IPS DF 6.9 (cell line): ENCODE measurements at regions not wholly inside any gene's neighbourhood (a gene's known extent, or its start where the extent isn't known, plus 50 kb on each side); places are given as distances from the start of the nearest gene placed in this dataset.

Source experiments
- DNase-seq: peaks from one replicate; pipeline ENCODE4 v3.0.0-alpha.2; 2013; ENCODE audit warnings: low read depth, low spot score
- H3K27ac ChIP-seq: one replicate; pipeline ENCODE4 v1.5.1; 2013; ENCODE audit warnings: low read length, control low read depth
- H3K27me3 ChIP-seq: 2 replicates; pipeline ENCODE4 v1.6.1; 2013; ENCODE audit warnings: mild to moderate bottlenecking, low read length; ENCODE audit not compliant: control insufficient read depth, insufficient read depth
- H3K36me3 ChIP-seq: 2 replicates; pipeline ENCODE4 v1.6.1; 2013; ENCODE audit warnings: low read length; ENCODE audit not compliant: control insufficient read depth, insufficient read depth
- H3K4me1 ChIP-seq: 2 replicates; pipeline ENCODE4 v1.6.1; 2013; ENCODE audit warnings: low read length; ENCODE audit not compliant: control insufficient read depth, insufficient read depth
- H3K4me3 ChIP-seq: 2 replicates; pipeline ENCODE4 v1.5.1; 2013; ENCODE audit warnings: mild to moderate bottlenecking, low read length
- H3K9me3 ChIP-seq: 2 replicates; pipeline ENCODE4 v1.6.1; 2013; ENCODE audit warnings: low read length, inconsistent platforms; ENCODE audit not compliant: control insufficient read depth, insufficient read depth
- WGBS: extraction: QIAGEN DNeasy Blood & Tissue Kit; methylation state at CpG from one replicate; pipeline ENCODE4 v1.1.7; 2013; ENCODE audit warnings: mixed read lengths, missing lambda C conversion rate; ENCODE audit not compliant: insufficient read length, insufficient coverage; 5-methylcytosine and 5-hydroxymethylcytosine counted together

DNA sequence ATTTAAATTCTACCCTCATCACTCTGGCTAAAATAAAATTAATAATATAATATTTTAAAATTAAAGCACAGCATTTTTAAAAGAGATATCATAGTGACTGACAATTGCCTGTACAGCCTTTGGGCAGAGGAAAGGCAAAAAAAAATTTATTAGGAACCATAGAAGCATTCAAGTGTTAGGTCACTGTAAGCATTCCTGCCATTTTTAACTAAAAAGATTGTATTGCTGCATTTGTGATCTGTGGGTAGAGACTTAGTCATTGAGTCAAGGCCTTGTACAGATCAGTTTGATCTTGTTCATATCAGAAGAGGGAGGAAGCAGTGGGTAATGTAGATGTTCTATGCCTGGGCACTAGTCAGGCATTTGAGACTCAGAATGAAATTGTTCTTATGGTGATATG, 109.9 kb downstream of the LYPLAL1 start:
- no peak overlapping the region for H3K27ac ChIP-seq
- no peaks in the 10 kb centered on the region for H3K4me1 ChIP-seq
- H3K27me3 ChIP-seq, result no peaks in the 10 kb centered on the region
- no peak for DNase-seq
- no peaks in the 10 kb centered on the region for H3K36me3 ChIP-seq
- H3K4me3 ChIP-seq, result no peak overlapping the region
- no peaks in the 10 kb centered on the region for H3K9me3 ChIP-seq

DNA sequence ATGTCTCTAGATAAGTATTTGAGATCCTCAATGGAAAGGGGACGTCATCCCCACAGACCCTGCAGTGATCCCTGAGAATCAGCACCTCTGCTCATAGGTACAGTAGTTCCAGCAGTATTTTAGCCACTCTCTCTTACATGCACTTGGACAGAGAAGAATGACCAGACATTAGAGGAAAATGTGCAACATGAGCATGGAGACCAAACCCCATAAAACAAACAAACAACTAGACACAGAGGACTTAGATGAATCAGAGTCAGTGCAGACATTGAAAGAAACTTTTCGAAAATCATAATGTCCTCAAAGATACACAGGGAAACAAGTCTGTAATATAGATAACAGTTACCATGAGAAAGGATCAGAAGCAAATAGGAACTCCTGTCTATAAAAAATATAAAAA, 108.2 kb downstream of the LYPLAL1 start:
- no peaks in the 10 kb centered on the region for H3K27me3 ChIP-seq
- no peaks in the 10 kb centered on the region for H3K4me1 ChIP-seq
- no peaks in the 10 kb centered on the region for H3K36me3 ChIP-seq
- H3K27ac ChIP-seq, result no peak overlapping the region
- no peaks in the 10 kb centered on the region for H3K9me3 ChIP-seq
- no peak overlapping the region for H3K4me3 ChIP-seq
- no CpG with 5 or more reads among the region's 2 CpGs for whole genome bisulfite sequencing
- DNase-seq, result no peak

DNA sequence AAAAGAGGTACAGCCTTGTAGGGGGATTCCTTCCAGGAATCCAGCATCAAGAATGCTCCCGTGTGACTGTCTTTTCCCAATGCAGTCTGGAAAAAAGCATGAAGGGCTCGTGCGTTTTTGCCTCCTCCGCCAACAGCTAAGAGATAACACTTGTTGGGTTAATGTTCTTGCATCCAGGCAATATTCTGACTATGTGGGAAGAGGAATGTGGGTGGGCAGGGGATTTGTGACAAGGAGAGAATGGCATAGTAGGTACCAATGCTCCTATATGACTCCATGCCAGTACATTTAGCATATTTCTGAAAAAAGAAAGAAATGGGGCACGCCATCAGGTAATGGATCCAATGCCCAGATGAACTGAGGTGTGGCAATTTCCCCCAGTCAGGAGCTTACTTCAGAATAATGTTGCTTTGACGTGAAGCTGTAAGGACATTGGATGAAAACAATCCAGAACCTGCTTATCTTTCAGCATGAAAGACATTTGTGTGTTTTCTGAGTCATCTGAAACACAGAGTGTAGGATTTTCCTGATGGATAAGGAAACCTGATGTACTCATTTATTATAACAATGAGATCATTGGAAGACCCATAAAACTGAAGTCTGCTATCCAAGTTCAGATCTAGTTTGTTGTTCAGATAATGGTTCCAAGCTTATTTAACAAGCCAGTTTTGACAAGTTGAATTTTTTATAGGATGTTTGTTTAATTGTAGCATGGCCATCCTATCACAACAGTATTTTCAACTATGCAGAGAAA, 105.5 kb downstream of the LYPLAL1 start:
- no peak overlapping the region for H3K27ac ChIP-seq
- H3K9me3 ChIP-seq, result no peaks in the 10 kb centered on the region
- H3K4me3 ChIP-seq, result no peak overlapping the region
- DNase-seq, result no peak
- no peaks in the 10 kb centered on the region for H3K4me1 ChIP-seq
- WGBS, result no CpG with 5 or more reads among the region's 6 CpGs
- H3K36me3 ChIP-seq, result no peaks in the 10 kb centered on the region
- H3K27me3 ChIP-seq, result no peaks in the 10 kb centered on the region

DNA sequence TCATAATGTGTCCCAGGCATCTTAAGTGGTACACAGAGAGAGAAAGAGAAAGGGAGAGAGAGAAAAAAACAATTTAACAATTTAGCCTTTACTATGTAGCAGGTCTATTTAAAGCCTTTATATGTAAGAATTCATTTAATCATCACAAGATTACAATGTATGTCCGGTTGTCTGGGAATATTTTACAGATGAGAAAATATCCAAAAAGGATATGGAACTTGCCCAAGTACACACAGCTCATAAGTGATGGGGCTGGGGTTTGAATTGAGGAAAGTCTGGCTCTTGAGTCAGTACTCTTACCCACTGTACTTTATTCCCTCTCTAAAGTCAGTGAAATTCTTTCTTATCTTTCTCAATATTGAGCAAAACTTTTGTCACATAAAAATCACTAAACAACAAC, 104.6 kb downstream of the LYPLAL1 start:
- Histone ChIP-seq H3K4me3 (no peak overlapping the region), H3K27me3 (no peaks in the 10 kb centered on the region), H3K36me3 (no peaks in the 10 kb centered on the region), H3K9me3 (no peaks in the 10 kb centered on the region), H3K27ac (no peak overlapping the region), H3K4me1 (no peaks in the 10 kb centered on the region)
- no peak for DNase-seq
- no CpG with 5 or more reads among the region's 1 CpG for WGBS

DNA sequence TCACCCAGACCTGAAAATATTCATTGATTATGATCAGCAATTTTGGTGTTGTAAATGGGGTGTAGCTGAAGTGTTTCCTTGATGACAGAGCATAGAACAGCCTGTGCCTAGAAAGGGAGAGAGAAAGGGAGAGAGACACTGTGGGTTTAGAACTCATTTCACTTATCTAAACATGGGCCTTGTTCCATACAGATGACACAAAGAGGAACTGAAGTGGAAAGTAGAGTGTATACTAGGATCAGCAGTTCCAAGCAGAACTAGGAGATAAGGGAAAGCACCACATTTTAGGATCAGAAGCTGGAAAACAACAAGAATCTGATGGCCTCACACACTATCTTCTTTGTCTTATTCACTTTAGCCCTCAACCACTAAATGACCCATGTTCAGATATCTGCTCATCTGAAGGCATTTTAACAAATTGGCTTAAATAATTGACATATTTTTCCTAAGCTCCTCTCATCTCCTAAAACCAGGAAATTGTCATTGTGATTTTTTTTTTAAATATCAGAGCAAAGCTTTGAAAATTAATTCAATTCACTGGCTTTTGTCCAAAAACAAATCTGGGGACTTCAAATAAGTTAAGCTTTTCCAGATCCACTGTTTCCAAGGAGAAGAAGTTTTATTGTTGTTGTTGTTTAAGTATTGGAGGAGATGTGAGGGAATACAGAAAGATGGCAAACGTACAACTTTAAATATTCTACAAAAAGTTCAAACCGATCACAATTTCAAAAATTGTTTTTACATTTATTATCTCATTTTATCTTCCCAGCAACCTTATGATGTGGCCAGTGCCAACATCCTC, 103.8 kb downstream of the LYPLAL1 start:
- DNase-seq, result no peak
- no peak overlapping the region for H3K27ac ChIP-seq
- H3K9me3 ChIP-seq, result no peaks in the 10 kb centered on the region
- H3K4me3 ChIP-seq, result no peak overlapping the region
- 100% methylated on average over 1 of the region's 2 CpGs for WGBS
- no peaks in the 10 kb centered on the region for H3K27me3 ChIP-seq
- no peaks in the 10 kb centered on the region for H3K36me3 ChIP-seq
- no peaks in the 10 kb centered on the region for H3K4me1 ChIP-seq

GRCh38 chr1:219276049-219276738, 102.5 kb downstream of the LYPLAL1 start:
- DNase-seq, result no peak
- H3K27ac ChIP-seq, result no peak overlapping the region
- H3K4me3 ChIP-seq, result no peak overlapping the region
- no peaks in the 10 kb centered on the region for H3K9me3 ChIP-seq
- H3K4me1 ChIP-seq, result no peaks in the 10 kb centered on the region
- no CpG with 5 or more reads among the region's 5 CpGs for WGBS
- H3K27me3 ChIP-seq, result no peaks in the 10 kb centered on the region
- H3K36me3 ChIP-seq, result no peaks in the 10 kb centered on the region

DNA sequence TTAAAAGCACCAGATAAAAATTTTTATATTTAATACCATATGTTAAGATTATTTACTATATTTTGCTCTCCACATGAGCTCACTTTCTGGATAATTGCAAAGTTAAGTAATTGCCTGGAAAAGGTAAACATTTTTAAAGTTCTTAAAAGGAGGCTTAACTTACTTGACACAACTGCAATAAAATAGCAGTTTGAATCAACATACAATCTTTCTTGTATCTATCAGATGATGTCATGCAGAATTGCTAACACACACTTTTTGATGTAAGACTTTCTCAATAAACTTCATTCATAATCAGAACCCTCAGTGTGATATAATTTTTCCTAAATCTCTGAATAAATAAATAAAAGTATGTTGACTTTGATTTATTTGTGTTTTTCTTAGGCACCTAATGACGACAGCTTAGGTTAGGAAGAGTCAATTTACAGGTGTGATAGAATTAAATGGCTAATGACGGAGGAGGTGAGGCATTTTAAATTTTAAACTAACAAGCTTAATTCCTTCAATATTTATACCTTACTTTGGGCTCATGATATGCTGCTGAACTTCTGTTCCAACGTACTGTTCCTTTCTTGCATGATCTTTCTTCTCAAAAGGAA, 99.5 kb downstream of the LYPLAL1 start:
- Histone ChIP-seq H3K4me1 (no peaks in the 10 kb centered on the region), H3K27ac (no peak overlapping the region), H3K27me3 (no peaks in the 10 kb centered on the region), H3K36me3 (no peaks in the 10 kb centered on the region), H3K9me3 (no peaks in the 10 kb centered on the region), H3K4me3 (no peak overlapping the region)
- WGBS, result no CpG with 5 or more reads among the region's 3 CpGs
- no peak for DNase-seq

DNA sequence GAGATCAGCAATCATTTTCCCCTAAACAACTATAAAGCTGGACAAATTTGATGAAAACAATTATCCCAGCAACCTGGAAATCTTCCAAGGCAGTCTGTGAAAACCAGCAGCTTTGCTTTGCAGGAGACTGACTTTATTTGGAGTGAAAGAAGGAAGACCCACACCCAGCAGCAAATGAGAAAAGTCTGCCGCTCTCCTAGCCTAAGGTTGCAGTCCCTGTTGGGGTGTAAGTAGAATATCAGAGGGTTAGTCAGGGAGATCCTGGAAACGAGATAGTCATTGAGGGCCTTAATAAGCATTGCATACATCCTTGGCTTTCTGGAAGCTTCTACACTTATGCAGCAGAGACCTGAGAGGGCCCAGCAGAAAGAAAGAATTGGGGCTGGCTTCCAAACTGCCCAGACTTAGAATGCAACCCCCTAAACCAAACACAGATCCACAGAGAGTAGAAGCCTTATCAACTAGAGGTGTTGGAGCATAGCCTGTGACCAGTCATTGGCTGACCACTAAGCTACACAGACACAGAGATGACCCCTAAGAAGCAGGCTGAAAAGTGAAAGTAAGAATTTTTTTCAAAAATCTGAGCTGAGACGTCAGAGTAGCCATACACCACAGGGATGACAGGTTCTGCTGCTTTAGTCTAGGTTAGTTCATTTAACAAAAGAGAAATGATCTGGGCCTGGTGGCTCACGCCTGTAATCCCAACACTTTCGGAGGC, 98.3 kb downstream of the LYPLAL1 start:
- Histone ChIP-seq H3K4me1 (no peaks in the 10 kb centered on the region), H3K27ac (no peak overlapping the region), H3K27me3 (no peaks in the 10 kb centered on the region), H3K4me3 (no peak overlapping the region), H3K36me3 (no peaks in the 10 kb centered on the region), H3K9me3 (no peaks in the 10 kb centered on the region)
- DNase-seq, result no peak
- WGBS, result no CpG with 5 or more reads among the region's 5 CpGs

- H3K27me3 ChIP-seq, result no peaks in the 10 kb centered on the region
- H3K4me3 ChIP-seq, result no peak overlapping the region
- no peaks in the 10 kb centered on the region for H3K4me1 ChIP-seq
- no peak overlapping the region for H3K27ac ChIP-seq
- H3K36me3 ChIP-seq, result no peaks in the 10 kb centered on the region
- no peak for DNase-seq
- H3K9me3 ChIP-seq, result no peaks in the 10 kb centered on the region
Measured at GRCh38 chr1:219269171-219269570, 95.5 kb downstream of the LYPLAL1 start.

GRCh38 chr1:219266524-219266923, 92.8 kb downstream of the LYPLAL1 start:
- no peaks in the 10 kb centered on the region for H3K4me1 ChIP-seq
- H3K27me3 ChIP-seq, result no peaks in the 10 kb centered on the region
- no peak overlapping the region for H3K27ac ChIP-seq
- no peak overlapping the region for H3K4me3 ChIP-seq
- H3K9me3 ChIP-seq, result no peaks in the 10 kb centered on the region; the same call in 1 of the 2 replicates
- no peaks in the 10 kb centered on the region for H3K36me3 ChIP-seq
- WGBS, result no CpG with 5 or more reads among the region's 2 CpGs
- DNase-seq, result no peak
